HG02943 (cell line): ENCODE measurements at regions not wholly inside any gene's neighbourhood (a gene's known extent, or its start where the extent isn't known, plus 50 kb on each side); places are given as distances from the start of the nearest gene placed in this dataset.

Experiments
- ATAC-seq: cut with Tn5 transposase; IDR thresholded peaks from one replicate; pipeline ENCODE4 v1.9.1; 2021; ENCODE audit warnings: mild to moderate bottlenecking, low read depth, moderate library complexity; ENCODE audit not compliant: unreplicated experiment

GRCh38 chr4:13260513-13260912 is 223.6 kb downstream of the RAB28 start:
- no peak for ATAC-seq

GRCh38 chr4:13250263-13250662 is 233.9 kb downstream of the RAB28 start:
- no peak for ATAC-seq

GRCh38 chr4:13248621-13249298 is 235.4 kb downstream of the RAB28 start:
- ATAC-seq: no peak

- ATAC-seq: no peak
These were observed 238.0 kb downstream of the RAB28 start for GRCh38 chr4:13246107-13246506.

- no peak for ATAC-seq
These were observed 239.7 kb downstream of the RAB28 start for GRCh38 chr4:13244444-13244843.

GRCh38 chr4:13243152-13243551 is 241.0 kb downstream of the RAB28 start:
- ATAC-seq: no peak

GRCh38 chr4:13240066-13240465 is 244.1 kb downstream of the RAB28 start:
- no peak for ATAC-seq

- no peak for ATAC-seq
These were observed 245.2 kb downstream of the RAB28 start for GRCh38 chr4:13238936-13239335.

- ATAC-seq: no peak
These were observed 247.7 kb downstream of the RAB28 start for GRCh38 chr4:13236485-13236884.

- no peak for ATAC-seq
These were observed 250.4 kb downstream of the RAB28 start for GRCh38 chr4:13233755-13234154.

- no peak for ATAC-seq
These were observed 264.2 kb downstream of the RAB28 start for GRCh38 chr4:13219971-13220370.

GRCh38 chr4:13218326-13218958 is 265.7 kb downstream of the RAB28 start:
- no peak for ATAC-seq

- ATAC-seq: no peak
These were observed 268.6 kb downstream of the RAB28 start for GRCh38 chr4:13215560-13215959.

GRCh38 chr4:13212936-13213335 is 271.2 kb downstream of the RAB28 start:
- no peak for ATAC-seq

- ATAC-seq: no peak
These were observed 274.5 kb downstream of the RAB28 start for GRCh38 chr4:13209600-13209999.

- no peak for ATAC-seq
These were observed 275.5 kb downstream of the RAB28 start for GRCh38 chr4:13208558-13209193.

- ATAC-seq: no peak
These were observed 276.9 kb downstream of the RAB28 start for GRCh38 chr4:13207226-13207625.

- ATAC-seq: no peak
These were observed 281.0 kb downstream of the RAB28 start for GRCh38 chr4:13203101-13203500.

GRCh38 chr4:13202701-13203100 is 281.4 kb downstream of the RAB28 start:
- no peak for ATAC-seq

- ATAC-seq: no peak
These were observed 282.9 kb downstream of the RAB28 start for GRCh38 chr4:13201241-13201640.

- no peak for ATAC-seq
These were observed 287.4 kb downstream of the RAB28 start for GRCh38 chr4:13196721-13197120.

GRCh38 chr4:13193662-13194061 is 290.5 kb downstream of the RAB28 start:
- ATAC-seq: no peak
